ENCODE measurements at regions not wholly inside any gene's neighbourhood (a gene's known extent, or its start where the extent isn't known, plus 50 kb on each side); places are given as distances from the start of the nearest gene placed in this dataset.

DNA sequence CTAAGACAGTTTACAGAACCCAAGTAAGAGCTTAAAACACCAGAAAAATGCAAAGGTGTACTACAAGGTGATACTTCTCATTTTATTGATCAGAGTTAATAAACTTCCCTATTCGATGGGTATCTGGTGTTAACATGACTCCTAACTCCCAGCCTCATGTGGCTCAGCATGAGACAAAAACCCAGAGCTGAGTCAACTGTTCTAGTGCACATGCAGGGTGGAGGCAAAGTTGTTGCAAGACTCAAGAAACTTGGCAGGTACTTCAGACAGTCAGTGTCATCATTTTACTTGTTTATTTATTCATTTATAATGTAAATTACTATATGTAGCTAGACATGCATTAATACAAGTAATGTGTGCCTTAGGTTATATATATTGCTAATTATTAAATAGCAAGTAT lies 216.6 kb upstream of the DSEL start:
- TF ChIP-seq, protein P1, sequence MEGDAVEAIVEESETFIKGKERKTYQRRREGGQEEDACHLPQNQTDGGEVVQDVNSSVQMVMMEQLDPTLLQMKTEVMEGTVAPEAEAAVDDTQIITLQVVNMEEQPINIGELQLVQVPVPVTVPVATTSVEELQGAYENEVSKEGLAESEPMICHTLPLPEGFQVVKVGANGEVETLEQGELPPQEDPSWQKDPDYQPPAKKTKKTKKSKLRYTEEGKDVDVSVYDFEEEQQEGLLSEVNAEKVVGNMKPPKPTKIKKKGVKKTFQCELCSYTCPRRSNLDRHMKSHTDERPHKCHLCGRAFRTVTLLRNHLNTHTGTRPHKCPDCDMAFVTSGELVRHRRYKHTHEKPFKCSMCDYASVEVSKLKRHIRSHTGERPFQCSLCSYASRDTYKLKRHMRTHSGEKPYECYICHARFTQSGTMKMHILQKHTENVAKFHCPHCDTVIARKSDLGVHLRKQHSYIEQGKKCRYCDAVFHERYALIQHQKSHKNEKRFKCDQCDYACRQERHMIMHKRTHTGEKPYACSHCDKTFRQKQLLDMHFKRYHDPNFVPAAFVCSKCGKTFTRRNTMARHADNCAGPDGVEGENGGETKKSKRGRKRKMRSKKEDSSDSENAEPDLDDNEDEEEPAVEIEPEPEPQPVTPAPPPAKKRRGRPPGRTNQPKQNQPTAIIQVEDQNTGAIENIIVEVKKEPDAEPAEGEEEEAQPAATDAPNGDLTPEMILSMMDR (IDR thresholded peaks at IDR 0.05): no peak
- TF ChIP-seq POLR2A (IDR thresholded peaks at IDR 0.05): no peak

Measured in ovary (tissue), 3 donors.